ENCODE measurements at regions not wholly inside any gene's neighbourhood (a gene's known extent, or its start where the extent isn't known, plus 50 kb on each side); places are given as distances from the start of the nearest gene placed in this dataset.

DNA sequence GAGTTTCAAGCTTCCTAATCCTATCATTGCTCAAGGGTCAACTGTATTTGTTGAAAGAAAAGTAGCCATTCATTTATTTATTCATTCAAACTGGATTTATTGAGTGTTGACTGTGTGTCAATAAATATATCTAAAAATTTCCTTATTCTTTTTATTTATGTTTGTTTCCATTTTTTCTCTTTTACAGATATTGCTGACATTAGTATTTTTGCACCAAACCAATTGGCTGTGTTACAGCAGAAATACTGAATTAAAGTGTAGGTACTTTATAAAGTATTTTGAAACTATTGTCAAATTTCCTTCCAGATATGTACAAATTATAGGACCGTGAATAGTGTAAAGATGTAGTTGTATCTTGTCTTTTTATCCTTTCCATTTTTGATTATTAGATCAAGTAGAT, 692.0 kb upstream of the SLC10A2 start:
- FAIRE-seq (no peak), DNase-seq (ENCODE audit: insufficient read length) (no peak)
- TF ChIP-seq POLR2A (IDR thresholded peaks at IDR 0.05; ENCODE audit: low read depth, low read length) (no peak), POLR2AphosphoS5 (IDR thresholded peaks at IDR 0.05; ENCODE audit: low read depth, low read length) (no peak), TAF1 (IDR thresholded peaks at IDR 0.05; ENCODE audit: borderline replicate concordance, low read depth, low read length) (no peak)

DNA sequence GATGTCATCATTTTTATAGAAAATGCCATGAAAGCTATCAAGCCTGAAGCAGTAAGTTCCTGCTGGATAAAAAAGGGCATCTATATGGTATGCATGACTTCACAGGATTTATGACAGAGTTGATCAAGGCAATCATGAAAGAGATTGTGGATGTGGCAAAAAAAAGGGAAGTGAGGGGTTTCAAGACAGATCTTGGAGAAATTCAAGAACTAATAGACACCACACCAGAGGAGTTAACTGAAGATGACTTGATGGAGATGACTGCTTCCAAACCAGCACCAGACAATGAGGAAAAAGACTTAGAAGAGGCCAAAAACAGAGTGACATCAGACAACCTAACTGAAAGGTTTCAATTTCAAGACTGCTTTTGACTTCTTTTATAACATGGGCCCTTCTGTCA, 691.1 kb upstream of the SLC10A2 start:
- DNase-seq (ENCODE audit: insufficient read length) (no peak), FAIRE-seq (no peak)
- TF ChIP-seq TAF1 (IDR thresholded peaks at IDR 0.05; ENCODE audit: borderline replicate concordance, low read depth, low read length) (no peak), POLR2A (IDR thresholded peaks at IDR 0.05; ENCODE audit: low read depth, low read length) (no peak), POLR2AphosphoS5 (IDR thresholded peaks at IDR 0.05; ENCODE audit: low read depth, low read length) (no peak)

DNA sequence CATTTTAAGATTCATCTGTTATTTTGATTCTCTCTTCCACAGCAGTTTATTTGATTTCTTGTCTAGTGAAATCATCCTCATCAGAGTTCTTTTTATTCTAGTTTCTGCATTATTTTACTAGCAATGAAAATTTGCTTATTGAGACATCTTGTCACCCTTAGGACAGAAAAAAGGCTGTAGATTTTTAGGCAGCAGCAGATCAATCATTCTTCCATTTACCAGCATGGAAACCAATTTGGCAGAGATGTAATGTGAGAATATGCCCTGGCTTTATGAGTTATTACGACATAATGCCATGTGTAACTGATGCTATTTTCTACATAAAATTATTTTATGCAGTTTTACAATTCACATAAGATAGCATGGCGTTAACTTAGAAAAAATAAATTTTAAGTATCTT, 688.6 kb upstream of the SLC10A2 start:
- no peak for TF ChIP-seq POLR2AphosphoS5 (IDR thresholded peaks at IDR 0.05; ENCODE audit: low read depth, low read length)
- TF ChIP-seq POLR2A (IDR thresholded peaks at IDR 0.05; ENCODE audit: low read depth, low read length): no peak
- TF ChIP-seq TAF1 (IDR thresholded peaks at IDR 0.05; ENCODE audit: borderline replicate concordance, low read depth, low read length): no peak
- no peak for FAIRE-seq
- DNase-seq (ENCODE audit: insufficient read length): no peak

DNA sequence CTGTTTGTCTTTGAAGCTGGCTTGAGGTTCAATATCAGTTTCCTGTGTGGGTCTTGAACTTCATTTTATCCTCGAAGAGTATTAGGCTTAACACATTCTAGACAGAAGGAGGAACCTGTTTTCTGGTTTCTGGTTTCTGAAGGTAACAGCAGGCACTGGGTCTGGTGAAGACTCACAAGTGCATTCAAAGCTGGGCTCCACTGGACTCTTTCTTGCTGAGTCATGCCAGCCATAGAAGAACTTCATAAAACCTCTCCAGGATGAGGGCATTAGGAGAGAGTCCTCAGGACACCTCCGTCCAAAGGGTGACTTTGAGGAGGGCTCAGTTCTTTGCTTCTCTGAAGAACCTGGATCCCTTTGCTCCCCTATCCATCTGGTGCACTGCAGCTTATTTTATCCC, 668.6 kb upstream of the SLC10A2 start:
- TF ChIP-seq POLR2A (IDR thresholded peaks at IDR 0.05; ENCODE audit: low read depth, low read length) (no peak), TAF1 (IDR thresholded peaks at IDR 0.05; ENCODE audit: borderline replicate concordance, low read depth, low read length) (no peak), POLR2AphosphoS5 (IDR thresholded peaks at IDR 0.05; ENCODE audit: low read depth, low read length) (no peak)
- DNase-seq (ENCODE audit: insufficient read length) (no peak), FAIRE-seq (no peak)

DNA sequence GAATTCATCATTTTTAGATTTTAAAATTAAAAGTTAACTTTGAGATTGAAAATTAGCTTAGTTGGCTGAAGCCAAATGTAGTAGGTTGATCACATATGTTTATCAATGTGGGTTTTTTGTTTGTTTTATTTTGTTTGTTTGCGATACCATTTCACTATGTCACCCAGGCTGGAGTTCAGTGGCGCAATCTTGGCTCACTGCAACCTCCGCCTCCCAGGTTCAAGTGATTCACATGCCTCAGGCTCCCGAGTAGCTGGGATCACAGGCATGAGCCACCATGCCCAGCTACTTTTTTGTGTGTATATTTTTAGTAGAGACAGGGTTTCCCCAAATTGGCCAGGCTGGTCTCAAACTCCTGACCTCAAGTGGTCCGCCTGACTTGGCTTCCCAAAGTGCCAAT, 665.7 kb upstream of the SLC10A2 start:
- DNase-seq (ENCODE audit: insufficient read length): no peak
- FAIRE-seq: no peak
- no peak for TF ChIP-seq POLR2AphosphoS5 (IDR thresholded peaks at IDR 0.05; ENCODE audit: low read depth, low read length)
- TF ChIP-seq POLR2A (IDR thresholded peaks at IDR 0.05; ENCODE audit: low read depth, low read length): no peak
- no peak for TF ChIP-seq TAF1 (IDR thresholded peaks at IDR 0.05; ENCODE audit: borderline replicate concordance, low read depth, low read length)

DNA sequence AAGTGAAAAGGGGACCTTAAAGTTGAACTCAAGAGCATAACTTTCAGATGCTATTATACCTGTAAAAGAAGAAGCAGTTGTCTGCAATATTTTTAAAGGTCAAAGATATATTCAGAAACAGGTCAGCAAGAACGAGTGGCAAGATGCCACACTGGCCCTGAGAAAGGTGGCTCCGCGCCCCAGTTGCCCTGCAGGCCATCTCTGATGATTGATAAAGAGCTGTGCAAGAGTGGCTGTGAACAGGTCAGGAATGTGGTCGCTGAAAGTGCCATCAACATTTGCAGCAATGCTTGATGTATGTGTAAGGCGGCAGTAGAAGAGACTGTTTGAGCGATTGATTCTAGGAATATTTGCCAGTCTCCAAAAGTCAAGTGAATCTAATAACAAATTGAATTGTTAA, 664.2 kb upstream of the SLC10A2 start:
- TF ChIP-seq POLR2AphosphoS5 (IDR thresholded peaks at IDR 0.05; ENCODE audit: low read depth, low read length) (no peak), POLR2A (IDR thresholded peaks at IDR 0.05; ENCODE audit: low read depth, low read length) (no peak), TAF1 (IDR thresholded peaks at IDR 0.05; ENCODE audit: borderline replicate concordance, low read depth, low read length) (no peak)
- FAIRE-seq (no peak), DNase-seq (ENCODE audit: insufficient read length) (no peak)

DNA sequence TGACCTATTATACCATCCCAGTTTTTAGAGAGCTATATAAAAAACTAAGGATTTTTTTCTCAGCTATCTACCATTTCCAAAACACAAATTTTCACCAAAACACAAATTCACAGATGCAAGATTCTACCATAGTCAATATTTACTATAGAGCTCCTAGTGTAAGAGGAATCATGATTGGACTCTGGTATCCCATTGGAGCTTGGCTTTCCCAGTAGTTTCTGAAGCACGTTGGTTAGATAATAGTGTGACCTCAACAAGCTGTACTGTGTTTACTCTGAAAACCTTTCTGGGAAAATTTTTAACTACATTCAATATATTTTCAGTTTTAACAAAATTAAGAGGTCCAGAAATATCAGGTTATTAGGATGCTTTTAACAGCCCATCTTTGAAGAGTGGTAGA, 660.6 kb upstream of the SLC10A2 start:
- FAIRE-seq: no peak
- TF ChIP-seq POLR2A (IDR thresholded peaks at IDR 0.05; ENCODE audit: low read depth, low read length) (no peak), POLR2AphosphoS5 (IDR thresholded peaks at IDR 0.05; ENCODE audit: low read depth, low read length) (no peak), TAF1 (IDR thresholded peaks at IDR 0.05; ENCODE audit: borderline replicate concordance, low read depth, low read length) (no peak)
- DNase-seq (ENCODE audit: insufficient read length): no peak

DNA sequence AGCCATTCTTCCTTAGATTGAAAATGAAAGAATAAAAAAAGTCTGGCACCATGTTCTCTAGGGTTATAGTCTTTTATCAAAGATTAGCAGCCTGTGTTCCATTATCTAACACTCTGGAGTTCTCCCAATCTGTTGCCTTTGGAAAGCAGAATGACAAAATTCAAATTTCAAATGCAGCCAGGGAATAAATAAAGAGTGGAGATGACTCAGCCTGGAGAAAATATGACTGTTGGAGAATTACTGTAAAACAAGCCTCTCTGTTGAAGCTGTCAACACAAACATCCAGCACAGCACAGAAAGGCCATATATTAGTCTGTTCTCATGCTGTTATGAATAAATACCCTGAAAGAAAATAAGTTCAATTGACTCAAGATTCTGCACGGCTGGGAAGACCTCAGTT, 650.5 kb upstream of the SLC10A2 start:
- TF ChIP-seq POLR2A (IDR thresholded peaks at IDR 0.05; ENCODE audit: low read depth, low read length) (no peak), TAF1 (IDR thresholded peaks at IDR 0.05; ENCODE audit: borderline replicate concordance, low read depth, low read length) (no peak), POLR2AphosphoS5 (IDR thresholded peaks at IDR 0.05; ENCODE audit: low read depth, low read length) (no peak)
- no peak for FAIRE-seq
- no peak for DNase-seq (ENCODE audit: insufficient read length)

DNA sequence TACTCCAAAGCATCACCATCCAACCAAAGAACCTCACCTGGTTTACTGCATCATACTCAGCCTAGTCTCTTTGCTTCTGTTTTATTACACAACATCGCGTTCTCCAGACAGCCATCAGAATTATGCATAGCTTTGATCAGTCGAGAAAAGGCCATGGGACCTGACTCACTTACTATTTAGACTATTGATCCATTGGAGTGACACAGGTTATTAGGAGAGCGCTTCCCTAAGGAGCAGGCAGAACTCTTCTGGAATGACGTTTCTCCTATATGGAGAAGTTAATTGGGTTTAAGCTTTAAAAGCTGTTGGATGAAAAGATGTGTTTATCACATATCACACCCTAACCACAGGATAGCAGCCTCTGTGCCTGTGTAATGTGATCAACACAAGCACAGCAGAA, 649.1 kb upstream of the SLC10A2 start:
- no peak for DNase-seq (ENCODE audit: insufficient read length)
- TF ChIP-seq POLR2AphosphoS5 (IDR thresholded peaks at IDR 0.05; ENCODE audit: low read depth, low read length) (no peak), TAF1 (IDR thresholded peaks at IDR 0.05; ENCODE audit: borderline replicate concordance, low read depth, low read length) (no peak)
- no peak for FAIRE-seq

DNA sequence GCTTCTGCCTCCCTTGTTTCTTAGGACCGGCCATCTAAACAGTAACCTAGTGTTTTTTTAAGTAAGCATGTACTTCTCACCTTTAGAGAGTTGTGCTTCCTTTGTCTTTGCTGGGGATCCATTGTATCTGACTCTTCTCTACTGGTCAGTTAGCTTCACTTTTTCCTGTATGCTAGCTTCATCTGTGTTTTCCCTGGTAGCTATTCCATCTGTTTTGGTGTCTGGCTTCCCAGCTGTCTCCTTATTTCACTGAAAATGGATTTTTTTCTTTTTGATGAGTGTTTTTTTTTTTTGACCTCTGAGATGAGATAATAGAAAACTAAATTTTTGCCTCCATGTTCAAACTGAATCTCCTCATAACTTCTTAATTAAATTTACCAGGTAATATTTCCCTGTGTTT, 637.0 kb upstream of the SLC10A2 start:
- TF ChIP-seq TAF1 (IDR thresholded peaks at IDR 0.05; ENCODE audit: borderline replicate concordance, low read depth, low read length) (no peak), POLR2A (IDR thresholded peaks at IDR 0.05; ENCODE audit: low read depth, low read length) (no peak), POLR2AphosphoS5 (IDR thresholded peaks at IDR 0.05; ENCODE audit: low read depth, low read length) (no peak)
- FAIRE-seq: no peak

DNA sequence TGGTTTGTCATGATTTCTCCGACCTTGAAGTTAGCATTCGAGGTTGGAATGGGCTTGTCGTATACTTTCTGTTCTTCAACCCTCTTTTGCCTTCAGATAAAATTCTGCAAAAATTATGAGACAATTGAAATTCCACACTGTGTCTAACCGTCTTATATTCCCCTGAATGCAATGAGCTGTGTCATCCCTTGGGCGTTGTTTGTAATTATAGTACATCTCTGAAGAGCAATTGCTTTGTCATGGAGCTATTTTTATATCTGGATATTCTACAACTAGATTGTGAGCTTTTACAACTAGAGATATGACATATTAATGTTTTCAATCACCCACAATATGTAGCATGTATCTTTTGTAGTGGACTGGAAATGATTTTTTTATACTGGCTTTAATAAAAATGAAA, 631.8 kb upstream of the SLC10A2 start:
- no peak for DNase-seq (ENCODE audit: insufficient read length)
- TF ChIP-seq TAF1 (IDR thresholded peaks at IDR 0.05; ENCODE audit: borderline replicate concordance, low read depth, low read length): no peak
- TF ChIP-seq POLR2AphosphoS5 (IDR thresholded peaks at IDR 0.05; ENCODE audit: low read depth, low read length): no peak
- no peak for TF ChIP-seq POLR2A (IDR thresholded peaks at IDR 0.05; ENCODE audit: low read depth, low read length)
- no peak for FAIRE-seq

More for the DNA sequence above, 637.0 kb upstream of the SLC10A2 start:
- no peak for DNase-seq (ENCODE audit: insufficient read length)

DNA sequence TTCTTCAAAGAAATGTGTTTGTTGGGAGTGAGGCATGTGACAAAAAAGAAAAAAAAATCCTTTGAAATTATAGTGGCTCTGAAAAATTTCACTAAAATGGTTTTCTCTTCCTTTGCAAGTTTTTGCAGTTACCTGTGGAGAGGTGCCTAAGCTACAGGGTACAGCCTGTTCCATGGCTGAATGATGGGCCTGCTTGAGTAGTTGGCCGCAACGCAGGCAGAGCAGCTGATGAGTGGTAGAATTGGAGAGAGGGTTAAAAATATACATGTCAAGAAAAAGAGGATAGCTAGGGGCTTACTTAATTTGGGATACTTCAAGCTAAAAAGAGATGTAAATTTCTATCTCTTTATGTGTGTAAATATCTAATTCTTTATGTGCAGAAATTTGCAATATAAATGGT, 629.1 kb upstream of the SLC10A2 start:
- no peak for DNase-seq (ENCODE audit: insufficient read length)
- no peak for FAIRE-seq
- no peak for TF ChIP-seq POLR2AphosphoS5 (IDR thresholded peaks at IDR 0.05; ENCODE audit: low read depth, low read length)
- TF ChIP-seq TAF1 (IDR thresholded peaks at IDR 0.05; ENCODE audit: borderline replicate concordance, low read depth, low read length): no peak
- TF ChIP-seq POLR2A (IDR thresholded peaks at IDR 0.05; ENCODE audit: low read depth, low read length): no peak

DNA sequence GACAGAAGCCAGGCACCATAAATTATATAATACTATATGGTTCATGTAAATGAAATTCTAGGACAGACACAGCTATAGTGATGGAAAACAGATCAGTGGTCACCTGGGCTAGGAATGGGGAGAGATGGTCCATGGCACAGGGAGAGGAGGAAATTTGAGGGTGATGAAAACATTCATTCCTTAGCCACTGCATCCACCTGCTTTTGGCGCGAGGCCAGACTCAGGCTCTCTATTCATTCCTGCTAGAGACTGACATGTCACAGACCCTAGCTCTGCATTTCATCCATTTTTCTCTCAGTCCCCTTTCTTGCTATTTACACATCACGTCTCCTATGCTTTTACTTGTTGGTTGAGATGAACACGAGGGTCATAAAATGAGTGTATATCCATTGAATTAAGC, 628.3 kb upstream of the SLC10A2 start:
- FAIRE-seq (no peak), DNase-seq (ENCODE audit: insufficient read length) (no peak)
- no peak for TF ChIP-seq TAF1 (IDR thresholded peaks at IDR 0.05; ENCODE audit: borderline replicate concordance, low read depth, low read length)
- TF ChIP-seq POLR2A (IDR thresholded peaks at IDR 0.05; ENCODE audit: low read depth, low read length): no peak
- TF ChIP-seq POLR2AphosphoS5 (IDR thresholded peaks at IDR 0.05; ENCODE audit: low read depth, low read length): no peak

Data from GM12892 (cell line).